ENCODE measurements at regions not wholly inside any gene's neighbourhood (a gene's known extent, or its start where the extent isn't known, plus 50 kb on each side); places are given as distances from the start of the nearest gene placed in this dataset.

GRCh38 chr2:190742431-190742830 is 93.5 kb downstream of the NAB1 start:
- TF ChIP-seq CTCF (IDR thresholded peaks at IDR 0.05; ENCODE audit: low read depth, low read length) (no peak), POLR2A (IDR thresholded peaks at IDR 0.05; ENCODE audit: extremely low read depth, insufficient read length) (no peak), MYC (IDR thresholded peaks at IDR 0.05; ENCODE audit: low read depth, low read length) (no peak)
- TF ChIP-seq, protein P1, sequence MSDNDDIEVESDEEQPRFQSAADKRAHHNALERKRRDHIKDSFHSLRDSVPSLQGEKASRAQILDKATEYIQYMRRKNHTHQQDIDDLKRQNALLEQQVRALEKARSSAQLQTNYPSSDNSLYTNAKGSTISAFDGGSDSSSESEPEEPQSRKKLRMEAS (IDR thresholded peaks at IDR 0.05; ENCODE audit: low read depth, low read length), result no peak

Data from NB4 (cell line).